ENCODE measurements at regions not wholly inside any gene's neighbourhood (a gene's known extent, or its start where the extent isn't known, plus 50 kb on each side); places are given as distances from the start of the nearest gene placed in this dataset.

- intact Hi-C loops (cut with DNase I) = no loop called here
- Histone ChIP-seq H3K27ac (no peak overlapping the region), H3K4me1 (peaks cover 0 to 6% (median 0%) of the 10 kb centered on the region in 12 donors), H3K27me3 (no peaks in the 10 kb centered on the region), H3K36me3 (no peaks in the 10 kb centered on the region), H3K4me3 (no peak overlapping the region), H3K9me3 (no peaks in the 10 kb centered on the region)
- no peak for TF ChIP-seq POLR2A (IDR thresholded peaks at IDR 0.05)
- no peak for TF ChIP-seq CTCF (IDR thresholded peaks at IDR 0.05)
- DNase-seq = no peak
- 94 to 99% (median 96%) methylated on average over 3 of the region's 3 CpGs for WGBS, 4 donors
- no peak for ATAC-seq
Measured at GRCh38 chr10:44178856-44179255, 206.0 kb downstream of the CXCL12 start.

- no peak overlapping the region for H3K27ac ChIP-seq
- intact Hi-C loops (cut with DNase I) = no loop called here
- no peak for ATAC-seq
Measured at GRCh38 chr10:44178281-44178680, 206.6 kb downstream of the CXCL12 start.

GRCh38 chr10:44177610-44178009, 207.3 kb downstream of the CXCL12 start:
- no peaks in the 10 kb centered on the region for H3K9me3 ChIP-seq
- H3K4me3 ChIP-seq = no peak overlapping the region
- H3K27me3 ChIP-seq = no peaks in the 10 kb centered on the region
- ATAC-seq (no peak), DNase-seq (no peak)
- intact Hi-C loops (cut with DNase I) = no loop called here
- H3K4me1 ChIP-seq = peaks cover 0 to 12% (median under 1%) of the 10 kb centered on the region in 12 donors
- no peak overlapping the region for H3K27ac ChIP-seq
- WGBS, 4 donors = 72 to 90% (median 82%) methylated on average over 7 of the region's 7 CpGs
- TF ChIP-seq CTCF (IDR thresholded peaks at IDR 0.05) = no peak
- TF ChIP-seq POLR2A (IDR thresholded peaks at IDR 0.05) = no peak
- no peaks in the 10 kb centered on the region for H3K36me3 ChIP-seq

More at GRCh38 chr10:44178281-44178680, 206.6 kb downstream of the CXCL12 start:
- no peaks in the 10 kb centered on the region for H3K9me3 ChIP-seq
- no peaks in the 10 kb centered on the region for H3K36me3 ChIP-seq
- H3K4me1 ChIP-seq = peaks cover 0 to 7% (median 0%) of the 10 kb centered on the region in 12 donors
- 91 to 94% (median 93%) methylated on average over 3 of the region's 3 CpGs for WGBS, 4 donors
- no peak for TF ChIP-seq POLR2A (IDR thresholded peaks at IDR 0.05)
- TF ChIP-seq CTCF (IDR thresholded peaks at IDR 0.05) = no peak
- no peaks in the 10 kb centered on the region for H3K27me3 ChIP-seq
- no peak for DNase-seq
- H3K4me3 ChIP-seq = no peak overlapping the region

- Histone ChIP-seq H3K9me3 (no peaks in the 10 kb centered on the region), H3K27ac (no peak overlapping the region), H3K4me3 (no peak overlapping the region), H3K36me3 (no peaks in the 10 kb centered on the region), H3K27me3 (no peaks in the 10 kb centered on the region), H3K4me1 (peaks cover 0 to 14% (median 5%) of the 10 kb centered on the region in 12 donors)
- TF ChIP-seq CTCF (IDR thresholded peaks at IDR 0.05) = no peak
- no peak for TF ChIP-seq POLR2A (IDR thresholded peaks at IDR 0.05)
- intact Hi-C loops (cut with DNase I) = no loop called here
- DNase-seq (no peak), ATAC-seq (no peak)
- 48 to 65% (median 59%) methylated on average over 3 of the region's 3 CpGs for WGBS, 4 donors
Measured at GRCh38 chr10:44176311-44176710, 208.6 kb downstream of the CXCL12 start.
